Fibroblast of gingiva (primary cell): ENCODE measurements at regions not wholly inside any gene's neighbourhood (a gene's known extent, or its start where the extent isn't known, plus 50 kb on each side); places are given as distances from the start of the nearest gene placed in this dataset.
"Not testable (repeated sequence)": the region's sequence is repeated elsewhere in the genome, so short reads cannot be mapped to it uniquely, and the experiment has no call there.

Experiments used
- DNase-seq: peaks from one replicate; pipeline ENCODE4 v3.0.0-alpha.2; 2011; ENCODE audit warnings: low read depth

DNA sequence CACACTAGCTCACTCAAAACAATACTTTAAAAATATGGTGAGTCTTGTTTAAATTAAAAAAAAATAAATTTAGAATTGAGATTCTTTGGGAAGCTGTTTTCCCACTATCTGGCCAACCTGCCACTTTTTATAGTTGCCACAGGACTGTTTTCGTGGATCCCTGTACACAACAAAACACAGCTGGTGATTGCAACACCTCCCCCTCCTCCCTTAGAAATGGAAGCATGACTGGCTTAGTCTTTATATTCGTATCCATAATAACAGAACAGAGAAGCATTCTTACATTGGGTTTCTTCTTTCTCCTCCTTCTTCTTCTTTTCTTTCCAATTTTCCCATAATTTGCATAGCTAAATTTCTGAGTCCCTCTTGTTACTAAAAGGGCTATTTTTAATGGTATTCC lies 79.5 kb upstream of the GJB6 start:
- DNase-seq, result no peak

DNA sequence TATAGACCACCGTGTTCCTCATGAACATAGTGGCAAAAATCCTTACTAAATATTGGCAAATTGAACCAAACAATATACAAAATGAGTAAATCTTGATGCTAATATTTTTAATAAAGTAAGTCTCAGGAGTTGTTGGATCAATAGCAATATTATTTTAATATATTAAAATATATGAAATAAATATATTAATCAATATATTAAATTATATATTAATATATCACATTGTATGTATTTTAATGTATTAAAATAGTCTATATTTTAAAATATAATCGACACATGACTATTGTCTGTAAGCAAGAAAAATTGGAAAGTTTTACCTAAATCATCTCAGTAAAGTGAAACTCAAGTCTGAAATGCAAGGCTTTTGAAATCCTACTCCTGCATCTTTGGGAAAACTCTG lies 78.9 kb upstream of the GJB6 start:
- no peak for DNase-seq

DNA sequence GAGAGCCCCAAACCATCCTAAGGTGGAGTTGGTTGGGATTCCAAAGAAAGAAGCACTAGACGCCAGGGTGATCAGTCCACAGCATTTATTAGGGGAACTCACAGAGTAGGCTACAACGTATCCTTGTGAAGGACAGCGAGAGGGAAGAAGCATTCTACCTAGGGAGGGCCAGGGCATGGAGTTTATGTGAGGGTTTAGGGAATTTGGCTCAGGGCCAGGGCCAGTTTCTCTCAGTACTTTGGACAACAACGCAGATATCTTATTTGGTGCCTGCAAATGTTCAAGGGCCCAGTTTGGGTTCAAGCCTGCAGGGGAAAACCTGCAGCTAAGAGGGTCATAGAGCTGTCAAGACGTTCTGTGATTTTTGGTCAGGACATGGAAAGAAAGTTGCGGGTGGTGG lies 73.9 kb upstream of the GJB6 start:
- no peak for DNase-seq

DNA sequence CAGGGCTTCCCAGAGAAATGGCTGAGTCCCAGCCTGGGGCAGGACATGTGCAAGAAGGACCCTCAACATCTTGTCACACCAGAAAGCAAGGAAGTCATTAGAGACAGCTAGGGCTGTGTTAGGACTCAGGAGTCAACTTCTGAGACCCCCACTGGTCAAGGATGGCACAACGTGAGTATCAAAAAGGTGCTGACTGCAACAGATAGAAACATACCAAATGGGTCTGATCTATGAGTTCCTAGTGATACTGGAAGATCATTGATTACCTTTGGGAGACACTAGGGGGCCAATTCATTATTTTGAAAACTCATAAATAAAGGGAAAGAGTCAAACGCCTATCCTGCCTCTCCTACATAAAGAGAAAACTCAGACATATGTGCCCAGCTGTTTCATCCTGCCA lies 73.5 kb upstream of the GJB6 start:
- no peak for DNase-seq

DNA sequence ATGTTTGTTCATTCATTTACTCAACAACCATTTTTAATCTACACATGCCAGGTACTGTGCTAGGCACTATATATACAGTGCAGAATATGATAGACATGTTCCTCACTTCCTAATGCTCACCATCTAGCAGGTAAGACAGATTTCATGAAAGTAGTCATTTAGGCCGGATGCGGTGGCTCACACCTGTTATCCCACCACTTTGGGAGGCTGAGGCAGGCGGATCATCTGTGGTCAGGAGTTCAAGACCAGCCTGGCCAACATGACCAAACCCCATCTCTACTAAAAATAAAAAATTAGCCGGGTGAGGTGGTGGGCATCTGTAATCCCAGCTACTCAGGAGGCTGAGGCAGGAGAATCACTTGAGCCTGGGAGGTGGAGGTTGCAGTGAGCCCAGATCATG lies 71.9 kb upstream of the GJB6 start:
- DNase-seq, result not testable (repeated sequence)

DNA sequence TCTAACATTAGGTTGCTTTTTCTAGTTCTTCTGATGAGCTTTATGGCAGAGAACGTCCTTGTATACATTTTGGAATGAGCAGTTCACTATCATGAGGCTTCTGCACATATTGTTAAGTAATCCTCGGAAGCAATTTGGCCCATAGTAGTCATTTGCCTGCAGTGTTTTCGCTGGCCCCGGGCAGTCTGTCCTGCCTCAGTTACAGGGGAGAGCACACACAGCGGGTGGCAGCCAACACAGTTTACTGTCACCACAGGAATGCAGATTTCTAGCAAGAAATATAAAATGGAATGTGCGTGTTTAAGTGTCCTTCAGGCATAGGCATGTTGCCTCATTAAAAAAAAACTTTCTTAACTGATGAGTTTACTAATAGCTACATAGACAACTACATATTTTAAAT lies 71.5 kb upstream of the GJB6 start:
- no peak for DNase-seq

DNA sequence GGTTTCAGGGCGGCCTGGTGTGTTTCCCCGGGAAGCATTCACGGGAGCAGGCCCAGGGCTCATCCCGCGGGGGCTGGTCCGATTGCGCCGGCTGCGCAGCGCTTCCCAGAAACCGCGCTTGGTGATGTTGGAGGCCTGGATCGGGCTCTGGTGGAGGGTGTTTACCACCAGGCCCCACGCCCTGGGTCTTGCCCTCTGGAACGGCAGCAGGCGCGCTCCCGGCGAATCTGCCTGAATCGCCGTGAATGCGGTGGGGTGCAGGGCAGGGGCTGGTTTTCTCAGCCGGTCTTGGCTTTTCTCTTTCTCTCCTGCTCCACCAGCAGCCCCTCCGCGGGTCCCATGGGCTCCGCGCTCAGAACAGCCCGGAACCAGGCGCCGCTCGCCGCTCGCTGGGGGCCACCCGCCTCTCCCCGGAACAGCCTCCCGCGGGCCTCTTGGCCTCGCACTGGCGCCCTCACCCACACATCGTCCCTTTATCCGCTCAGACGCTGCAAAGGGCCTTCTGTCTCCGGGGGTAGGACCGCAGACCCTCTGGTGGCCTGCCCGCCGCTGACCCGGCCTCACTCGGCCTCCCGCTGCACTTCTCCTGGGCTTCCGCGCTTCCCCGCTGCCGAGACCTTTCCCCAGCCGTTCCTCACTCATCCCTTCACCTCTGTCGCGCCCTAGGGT lies 69.4 kb upstream of the GJB6 start:
- DNase-seq, result no peak

DNA sequence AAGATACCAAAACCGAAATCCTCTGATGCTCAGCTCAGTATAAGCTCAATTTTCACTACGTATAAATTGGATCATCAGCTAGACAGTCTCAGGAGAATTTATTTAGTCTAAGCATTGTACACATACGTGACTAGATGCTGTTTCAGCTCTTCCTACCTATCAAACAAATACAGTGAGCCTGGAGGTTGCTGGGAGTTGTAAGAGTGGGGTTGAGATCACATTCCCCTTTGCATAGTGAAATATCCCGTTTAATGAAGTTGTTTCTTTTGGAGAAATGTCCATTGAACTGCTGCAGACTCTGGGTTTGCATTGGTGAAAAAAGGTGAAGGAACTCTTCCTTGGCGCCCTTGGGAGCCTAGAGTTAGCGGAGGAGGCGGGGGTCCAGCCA lies 68.9 kb upstream of the GJB6 start:
- no peak for DNase-seq

DNA sequence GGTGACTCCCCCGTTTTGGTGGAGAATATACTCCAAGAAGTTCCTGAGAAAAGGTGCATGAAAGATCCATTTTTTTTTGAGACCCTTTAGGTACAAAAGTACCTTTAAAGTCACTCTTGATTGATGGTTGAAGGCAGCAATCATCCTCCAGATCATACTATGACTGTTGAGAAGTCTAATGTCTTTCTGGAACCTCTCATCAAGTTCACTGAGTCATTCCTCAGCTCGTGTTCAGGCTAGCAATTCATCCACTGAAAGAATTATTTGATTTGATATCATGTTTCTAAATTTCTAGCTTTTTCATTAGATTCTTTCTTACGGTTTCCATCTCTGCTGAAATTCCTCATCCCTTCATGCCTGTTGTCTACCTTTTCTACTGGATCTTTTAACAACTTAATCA lies 65.1 kb upstream of the GJB6 start:
- DNase-seq, result no peak

DNA sequence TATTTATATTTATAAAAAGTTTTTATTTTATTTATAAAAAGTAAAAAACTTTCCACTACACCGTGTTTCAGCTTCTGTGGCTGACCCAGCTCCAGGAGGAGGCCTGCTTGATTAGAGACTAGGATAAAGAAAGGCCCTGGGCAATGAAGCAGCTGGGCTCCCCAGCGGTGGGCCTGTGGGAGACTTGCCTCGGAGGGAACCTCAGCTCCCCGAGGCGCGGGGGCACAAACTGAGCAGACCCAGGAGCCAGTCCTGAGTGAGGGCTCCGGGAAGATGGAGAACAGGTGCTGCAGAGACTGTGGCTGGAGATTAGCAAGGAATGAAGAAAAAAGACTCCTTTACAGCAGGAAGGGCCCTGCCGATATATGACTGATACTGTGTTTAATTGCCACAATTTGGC lies 63.8 kb upstream of the GJB6 start:
- DNase-seq, result no peak

DNA sequence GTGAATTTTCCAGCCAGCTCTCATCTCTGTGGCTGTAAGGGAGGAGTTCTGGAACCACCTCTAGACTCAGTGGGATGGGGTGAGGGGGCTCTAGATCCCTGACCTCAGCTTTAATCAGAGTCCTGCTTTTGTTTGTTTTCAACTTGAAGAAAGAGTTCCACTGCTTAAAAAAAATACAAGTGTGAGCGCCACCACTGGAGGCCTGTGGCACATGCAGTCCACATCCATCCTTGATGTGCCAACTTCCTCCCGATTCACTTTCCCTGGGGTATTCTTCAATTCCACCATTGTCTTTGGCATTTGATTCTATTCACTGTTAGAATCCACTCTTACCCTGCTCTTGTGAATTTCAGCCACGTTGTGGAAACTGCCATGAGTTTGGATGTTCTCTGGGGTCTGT lies 62.4 kb upstream of the GJB6 start:
- no peak for DNase-seq

DNA sequence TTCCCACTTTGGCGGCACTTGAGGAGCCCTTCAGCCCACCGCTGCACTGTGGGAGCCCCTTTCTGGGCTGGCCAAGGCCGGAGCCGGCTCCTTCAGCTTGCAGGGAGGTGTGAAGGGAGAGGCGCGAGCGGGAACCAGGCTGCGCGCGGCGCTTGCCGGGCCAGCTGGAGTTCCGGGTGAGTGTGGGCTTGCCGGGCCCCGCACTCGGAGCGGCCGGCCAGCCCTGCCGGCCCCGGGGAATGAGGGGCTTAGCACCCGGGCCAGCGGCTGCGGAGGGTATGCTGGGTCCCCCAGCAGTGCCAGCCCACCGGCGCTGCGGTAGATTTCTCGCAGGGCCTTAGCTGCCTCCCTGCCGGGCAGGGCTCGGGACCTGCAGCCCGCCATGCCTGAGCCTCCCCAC lies 60.2 kb upstream of the GJB6 start:
- not testable (repeated sequence) for DNase-seq

DNA sequence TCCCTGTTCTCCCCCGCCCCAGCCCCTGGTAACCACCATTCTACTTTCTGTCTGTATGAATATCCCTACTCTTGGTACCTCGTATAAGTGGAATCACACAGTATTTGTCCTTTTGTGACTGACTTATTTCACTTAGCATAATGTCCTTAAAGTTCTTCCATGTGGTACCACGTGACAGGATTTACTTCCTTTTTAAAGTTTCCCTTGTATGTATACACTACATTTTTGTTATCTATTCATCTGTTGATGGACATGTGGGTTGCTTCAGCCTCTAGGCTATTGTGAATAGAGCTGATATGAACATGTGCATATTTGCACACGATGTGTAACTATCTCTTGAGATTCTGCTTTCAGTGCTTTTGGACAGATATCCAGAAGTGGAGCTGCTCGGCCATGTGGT lies 59.6 kb upstream of the GJB6 start:
- DNase-seq, result no peak

DNA sequence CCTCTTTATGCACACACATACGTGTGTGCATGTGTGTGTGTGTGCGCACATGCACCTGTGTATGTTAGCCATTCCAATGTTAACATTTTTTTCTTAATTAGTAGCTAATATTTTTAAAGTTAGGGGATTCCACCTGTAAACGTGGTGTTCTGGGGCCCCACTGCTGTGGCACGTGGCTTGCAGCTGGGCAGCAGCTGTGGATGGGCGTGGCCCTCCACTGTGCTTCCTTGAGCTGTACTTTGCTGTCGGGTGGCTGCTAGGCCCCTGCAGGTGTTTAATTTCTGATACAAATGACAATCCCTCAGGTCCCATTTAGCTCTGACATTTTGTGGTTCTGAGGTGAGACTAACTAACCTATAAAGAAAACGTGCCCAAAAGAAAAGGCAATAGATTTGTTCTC lies 58.9 kb upstream of the GJB6 start:
- no peak for DNase-seq

DNA sequence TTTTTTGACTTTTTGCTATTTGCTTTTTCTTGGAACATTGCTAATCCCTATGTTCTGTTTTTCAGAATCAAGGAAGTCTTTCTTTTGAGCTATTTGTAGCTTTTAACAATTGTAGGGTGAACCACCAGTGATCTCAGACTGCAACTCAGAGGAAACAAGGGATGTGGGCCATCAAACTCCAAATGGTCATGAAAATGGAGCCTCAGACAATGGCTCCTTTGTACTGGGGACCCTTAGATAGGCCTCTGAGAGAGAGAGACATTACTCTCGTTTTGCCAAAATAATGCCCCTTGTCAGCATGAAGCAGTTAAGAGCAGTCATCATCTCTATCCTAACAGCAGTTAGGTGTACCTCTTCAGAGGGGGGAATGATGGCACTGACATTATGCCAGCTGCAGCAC lies 56.4 kb upstream of the GJB6 start:
- DNase-seq, result no peak

DNA sequence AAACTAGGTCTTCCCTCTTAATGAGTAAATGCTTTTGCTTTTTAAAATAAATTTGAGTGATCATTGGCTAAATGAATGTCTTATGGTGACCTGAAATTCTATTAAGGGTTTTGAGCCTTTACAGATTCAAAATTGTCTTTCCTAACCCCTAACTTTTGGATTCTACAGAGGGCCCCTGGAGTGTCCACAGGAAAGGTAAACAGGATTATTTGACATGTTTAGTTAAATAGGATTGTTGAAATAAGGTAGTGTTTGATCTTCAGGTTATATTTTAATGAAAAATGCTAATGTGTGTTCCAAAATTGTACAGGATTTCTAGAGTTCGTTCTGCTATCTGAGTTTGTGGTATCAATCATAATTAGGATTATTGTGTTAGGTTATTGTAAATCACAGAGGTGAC lies 55.9 kb upstream of the GJB6 start:
- DNase-seq, result no peak

DNA sequence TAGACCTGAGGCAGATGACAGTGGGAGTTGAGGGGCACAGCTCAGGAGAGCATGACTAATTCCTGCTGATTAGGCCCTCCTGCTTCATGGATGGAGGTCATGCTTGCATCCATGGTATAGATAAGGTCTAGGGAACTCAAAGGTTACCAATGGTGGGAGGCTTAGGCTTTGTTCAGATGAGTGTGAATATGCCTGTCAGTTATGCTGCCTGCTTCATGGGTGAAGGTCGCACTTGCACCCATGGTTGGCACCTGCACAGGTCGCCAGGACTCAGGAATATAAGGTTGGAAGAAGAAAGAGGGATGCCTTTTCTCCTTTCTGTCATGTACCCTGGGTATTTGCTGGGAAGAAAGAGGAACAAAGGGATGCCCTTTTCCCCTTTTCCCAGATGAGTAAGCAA lies 53.4 kb upstream of the GJB6 start:
- no peak for DNase-seq
